Stimulated activated CD4-positive, alpha-beta T cell treated with anti-CD3 and anti-CD28 coated beads, Interleukin-1b, Interleukin-23, amount 100 ng/mL, for 24 hours (primary cell): ENCODE measurements at regions not wholly inside any gene's neighbourhood (a gene's known extent, or its start where the extent isn't known, plus 50 kb on each side); places are given as distances from the start of the nearest gene placed in this dataset.

Source experiments
- DNase-seq, 4 experiments: peaks; one replicate each; pipeline ENCODE4 v3.0.0-alpha.2; 2020; ENCODE audit warnings: low read depth in 4 of 4, low spot score in 1 of 4

DNA sequence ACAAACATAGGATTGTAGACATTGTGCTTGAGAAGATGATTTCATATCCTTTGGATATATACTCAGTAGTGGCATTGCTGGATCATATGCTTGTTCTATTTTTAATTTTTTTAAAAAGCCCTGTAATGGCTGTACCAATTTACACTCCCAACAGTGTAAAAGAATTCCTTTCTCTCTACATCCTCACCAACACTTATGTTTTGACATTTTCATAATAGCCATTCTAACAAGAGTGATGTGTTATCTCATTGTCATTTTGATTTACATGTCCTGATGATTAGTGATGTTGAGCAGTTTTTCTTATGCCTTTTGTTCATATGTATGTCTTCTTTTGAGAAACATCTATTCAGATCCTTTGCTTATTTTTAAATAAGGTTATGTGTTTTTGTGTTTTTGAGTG is 1039.2 kb upstream of the GOT2 start:
- DNase-seq: no peak

DNA sequence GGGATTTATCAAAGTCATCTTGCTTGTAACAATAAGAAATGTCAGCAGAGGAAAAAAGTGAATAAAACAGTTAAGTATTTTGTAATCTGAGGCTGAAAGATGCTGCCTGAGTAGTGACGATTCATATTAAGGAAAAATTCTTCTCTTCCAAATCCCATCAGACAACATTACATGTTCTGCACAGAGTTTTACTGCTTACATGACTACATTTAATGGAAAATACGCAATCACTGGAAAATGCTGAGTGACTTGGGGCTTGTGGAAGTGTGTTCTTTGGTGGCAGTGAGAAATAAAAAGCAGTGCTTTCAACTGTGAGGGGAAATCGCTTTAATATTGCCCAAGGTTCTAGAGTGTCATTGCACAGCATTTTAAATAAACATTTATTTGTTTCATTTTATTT is 1025.2 kb upstream of the GOT2 start:
- DNase-seq: no peak

DNA sequence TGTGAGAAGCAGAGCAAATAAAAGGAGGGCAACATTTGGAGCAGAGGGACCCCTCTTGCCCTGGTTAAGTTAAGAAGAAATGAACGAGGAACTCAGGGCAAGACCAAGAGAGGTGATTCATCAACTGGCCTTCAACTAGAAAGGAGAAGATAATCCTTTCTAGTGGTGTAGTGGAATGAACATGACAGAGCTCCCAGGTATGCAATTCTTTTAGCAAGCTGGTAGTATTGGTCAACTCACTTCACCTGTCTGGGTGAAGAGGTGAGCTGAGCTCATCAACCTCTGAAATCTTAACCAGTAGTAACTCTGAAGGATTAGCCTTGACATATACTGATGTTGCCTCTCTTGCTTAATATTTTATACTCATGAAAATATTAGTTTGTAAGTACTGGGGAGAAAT is 1024.7 kb upstream of the GOT2 start:
- no peak for DNase-seq

DNA sequence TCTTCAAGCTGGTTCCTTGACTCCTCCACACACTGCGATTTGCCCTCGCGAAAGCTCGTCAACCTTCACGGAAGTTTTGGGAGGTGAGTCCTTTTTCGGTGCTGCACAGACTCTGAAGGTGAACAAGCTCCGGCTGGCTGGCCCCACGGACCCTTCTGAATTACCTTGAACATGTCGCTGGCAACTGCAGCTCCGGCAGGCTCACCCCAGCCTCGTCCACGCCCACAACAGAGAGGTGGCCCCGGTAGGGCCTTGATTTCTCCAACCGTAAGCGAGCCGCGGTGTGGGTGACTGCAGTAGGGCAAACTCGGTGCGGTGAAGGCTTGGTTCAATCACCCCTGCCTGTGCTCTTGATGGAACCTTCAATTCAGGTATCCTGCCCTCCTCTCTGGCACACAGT is 1020.7 kb upstream of the GOT2 start:
- no peak for DNase-seq

DNA sequence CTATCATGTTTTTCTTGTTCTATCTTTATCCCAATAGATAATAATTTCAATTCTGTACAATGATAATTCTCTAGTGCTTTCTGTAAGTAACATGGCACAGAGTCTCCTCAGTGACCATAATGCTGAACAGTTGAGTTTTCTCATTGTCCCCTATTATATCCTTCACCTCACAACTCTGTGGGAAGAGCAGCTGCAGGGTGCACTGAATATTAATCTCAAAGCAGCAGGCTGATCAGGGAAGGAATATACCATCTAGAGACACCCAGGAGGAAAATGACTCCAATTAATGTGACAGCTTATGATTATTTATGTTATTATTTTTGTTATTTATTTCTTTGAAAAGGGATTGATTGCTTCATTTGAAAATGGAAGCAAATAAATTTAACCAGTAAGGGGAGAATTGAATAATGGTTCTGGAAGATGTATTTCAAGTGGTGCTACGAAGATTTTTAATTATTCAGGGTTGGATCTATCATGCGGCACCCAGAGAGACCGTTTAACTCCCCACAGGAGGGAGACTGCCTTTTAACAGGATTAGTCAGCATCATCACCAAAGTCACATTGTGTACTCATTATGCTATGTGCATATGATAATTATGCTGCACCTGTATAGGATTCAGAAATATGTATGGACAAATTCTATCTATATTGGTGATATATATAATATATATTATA is 1015.7 kb upstream of the GOT2 start:
- DNase-seq: no peak

DNA sequence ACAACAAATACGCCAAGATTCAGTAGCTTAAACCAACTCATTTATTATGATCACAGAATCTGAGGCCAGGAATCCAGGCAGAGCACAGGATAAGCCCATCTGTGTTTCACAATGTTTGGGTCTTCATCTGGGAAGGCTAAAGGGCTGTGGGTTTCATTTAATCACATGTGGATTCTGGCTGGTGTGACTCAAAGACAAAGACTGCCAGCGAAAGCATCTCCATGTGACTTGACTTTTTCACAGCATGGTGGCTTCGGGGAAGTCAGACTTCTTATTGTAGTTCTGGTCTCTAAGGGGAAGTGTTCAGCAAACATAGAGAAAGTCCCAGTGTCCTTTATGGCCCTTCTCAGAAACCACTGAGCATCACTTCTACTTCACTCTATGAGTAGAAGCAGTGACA is 1014.4 kb upstream of the GOT2 start:
- DNase-seq: no peak

DNA sequence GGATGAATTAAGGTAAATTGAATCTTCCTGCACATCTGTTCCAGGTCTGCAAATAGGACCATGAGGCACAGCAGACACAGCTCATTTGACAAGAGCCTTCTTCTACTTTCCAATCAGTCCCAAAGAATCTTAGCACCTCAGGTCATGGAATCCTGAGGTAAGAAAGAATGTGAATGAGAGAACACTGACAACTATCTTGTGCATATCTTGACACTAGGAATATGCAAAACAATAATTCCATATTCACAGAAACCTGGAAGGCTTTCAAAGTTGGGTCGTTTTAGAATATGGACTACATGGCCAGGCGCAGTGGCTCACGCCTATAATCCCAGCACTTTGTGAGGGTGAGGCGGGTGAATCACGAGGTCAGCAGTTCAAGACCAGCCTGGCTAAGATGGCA is 1009.4 kb upstream of the GOT2 start:
- no peak for DNase-seq

DNA sequence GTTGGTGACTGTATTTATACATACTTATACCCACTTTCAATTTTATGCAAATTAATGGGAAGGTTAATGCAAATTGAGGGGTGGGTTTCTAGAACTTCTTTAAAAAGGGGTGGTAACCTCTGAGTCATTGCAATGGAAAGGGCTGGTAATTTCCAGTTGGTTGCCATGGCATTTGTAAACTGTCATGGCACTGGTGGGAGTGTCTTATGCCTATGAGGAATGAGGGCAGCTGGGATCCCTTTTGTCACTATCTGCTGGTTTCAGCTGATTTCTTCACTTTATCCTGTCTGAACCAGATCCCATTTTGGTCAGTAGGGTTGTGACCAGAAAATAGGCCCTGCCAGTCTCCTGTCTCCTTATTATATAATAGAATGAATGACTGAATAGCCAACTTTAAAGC is 1006.7 kb upstream of the GOT2 start:
- no peak for DNase-seq

DNA sequence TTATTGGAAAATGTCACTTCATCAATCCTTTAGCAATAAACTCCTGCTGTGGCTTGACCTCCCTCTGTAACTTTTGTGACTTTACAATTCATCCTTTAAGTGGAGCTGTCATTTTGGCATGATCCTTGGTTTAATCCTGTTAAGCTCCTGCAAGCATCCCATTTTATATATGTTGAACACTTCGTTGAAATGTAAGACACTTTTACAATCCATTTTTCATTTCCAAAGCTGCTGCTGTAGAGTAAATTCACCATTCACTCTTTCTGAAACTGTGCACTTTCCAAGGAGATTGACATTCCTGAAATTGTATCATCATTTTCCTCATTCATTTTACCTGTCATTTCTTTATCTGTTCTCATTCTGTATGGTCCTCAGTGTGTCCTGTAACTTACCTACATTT is 1003.2 kb upstream of the GOT2 start:
- DNase-seq: no peak

DNA sequence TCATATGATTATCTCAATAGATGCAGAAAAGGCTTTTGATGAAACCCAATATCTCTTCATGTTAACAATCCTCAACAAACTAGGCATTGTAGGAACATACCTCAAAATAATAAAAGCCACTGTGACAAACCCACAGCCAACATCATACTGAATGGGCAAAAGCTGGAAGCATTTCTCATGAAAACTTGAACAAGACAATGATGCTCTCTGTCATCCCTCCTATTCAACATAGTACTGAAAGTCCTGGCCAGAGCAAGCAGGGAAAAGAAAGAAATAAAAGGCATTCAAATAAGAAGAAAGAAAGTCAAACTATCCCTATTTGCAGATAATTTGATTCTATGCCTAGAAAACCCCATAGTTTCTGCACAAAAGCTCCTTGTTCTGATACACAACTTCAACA is 999.2 kb upstream of the GOT2 start:
- no peak for DNase-seq

DNA sequence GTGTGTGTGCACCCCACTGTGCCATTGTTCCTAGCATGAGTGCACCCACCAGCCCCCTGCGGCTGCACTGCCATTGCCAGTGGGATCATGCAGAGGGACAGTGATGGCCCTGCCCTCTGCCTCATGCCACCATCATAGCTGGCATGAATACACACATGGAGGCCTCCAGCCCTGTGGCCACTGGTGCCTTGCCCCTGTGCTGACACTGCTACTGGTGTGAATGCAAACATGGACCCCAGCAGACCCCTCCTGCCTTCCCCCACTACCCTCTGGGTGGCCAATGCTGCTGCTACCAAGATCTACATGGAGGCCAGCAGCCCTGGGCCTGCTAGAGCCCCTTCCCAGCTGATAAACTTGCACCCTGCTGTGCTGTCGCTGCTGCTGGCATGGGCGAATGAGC is 995.5 kb upstream of the GOT2 start:
- no peak for DNase-seq

DNA sequence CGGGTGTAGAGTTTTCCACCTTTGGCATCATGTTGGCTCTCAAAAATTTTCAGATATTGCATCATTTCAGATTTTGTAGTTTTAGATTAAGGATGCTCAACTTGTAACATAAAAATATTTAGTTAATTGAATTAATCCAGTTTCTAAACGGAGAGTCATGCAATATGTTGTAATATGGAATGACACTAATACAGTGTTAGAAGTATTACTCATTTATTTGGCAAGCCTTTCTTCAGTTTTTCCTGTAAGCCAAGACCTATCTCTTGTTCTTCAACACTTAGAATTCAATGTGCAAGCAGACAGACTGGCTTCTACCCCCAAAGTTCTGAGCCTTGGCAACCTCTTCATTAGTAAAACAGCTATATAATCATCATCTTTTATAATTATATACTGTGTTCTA is 985.0 kb upstream of the GOT2 start:
- no peak for DNase-seq

DNA sequence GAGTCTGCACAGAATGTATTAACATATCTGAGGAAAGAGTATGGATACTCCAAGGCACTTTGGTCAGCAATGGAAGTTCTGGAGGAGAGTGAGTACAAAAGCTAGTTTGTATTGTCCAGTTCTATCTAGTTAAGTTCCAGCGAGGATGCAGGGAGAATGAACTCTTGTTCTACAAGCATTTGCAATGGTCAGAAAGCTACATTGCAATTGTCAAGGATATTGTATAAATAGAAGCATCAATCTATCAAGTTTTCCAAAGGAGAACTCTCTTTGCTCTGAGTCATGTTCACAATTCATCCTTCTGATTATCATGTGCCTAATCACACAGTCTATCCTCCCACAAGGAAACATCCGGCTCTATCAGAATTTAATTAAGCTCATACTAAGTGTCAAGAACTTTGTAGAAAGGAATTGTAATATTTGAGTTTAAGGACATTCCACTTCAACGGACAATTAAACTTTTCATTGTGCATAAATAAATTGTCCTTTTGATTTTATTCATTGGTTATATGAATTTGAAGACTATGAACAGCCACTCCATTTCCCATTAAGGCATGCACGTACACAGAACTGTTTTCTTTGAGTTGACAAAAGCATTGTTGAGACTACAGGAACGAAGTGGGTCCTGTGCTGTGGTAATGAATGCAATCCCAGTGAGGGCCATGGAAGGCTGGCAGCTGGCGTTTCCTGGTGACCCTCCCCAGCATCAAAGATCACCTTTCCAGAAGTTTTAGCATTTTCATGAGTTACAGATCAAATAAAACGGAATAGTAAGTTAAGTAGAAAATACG is 973.5 kb upstream of the GOT2 start:
- no peak for DNase-seq

DNA sequence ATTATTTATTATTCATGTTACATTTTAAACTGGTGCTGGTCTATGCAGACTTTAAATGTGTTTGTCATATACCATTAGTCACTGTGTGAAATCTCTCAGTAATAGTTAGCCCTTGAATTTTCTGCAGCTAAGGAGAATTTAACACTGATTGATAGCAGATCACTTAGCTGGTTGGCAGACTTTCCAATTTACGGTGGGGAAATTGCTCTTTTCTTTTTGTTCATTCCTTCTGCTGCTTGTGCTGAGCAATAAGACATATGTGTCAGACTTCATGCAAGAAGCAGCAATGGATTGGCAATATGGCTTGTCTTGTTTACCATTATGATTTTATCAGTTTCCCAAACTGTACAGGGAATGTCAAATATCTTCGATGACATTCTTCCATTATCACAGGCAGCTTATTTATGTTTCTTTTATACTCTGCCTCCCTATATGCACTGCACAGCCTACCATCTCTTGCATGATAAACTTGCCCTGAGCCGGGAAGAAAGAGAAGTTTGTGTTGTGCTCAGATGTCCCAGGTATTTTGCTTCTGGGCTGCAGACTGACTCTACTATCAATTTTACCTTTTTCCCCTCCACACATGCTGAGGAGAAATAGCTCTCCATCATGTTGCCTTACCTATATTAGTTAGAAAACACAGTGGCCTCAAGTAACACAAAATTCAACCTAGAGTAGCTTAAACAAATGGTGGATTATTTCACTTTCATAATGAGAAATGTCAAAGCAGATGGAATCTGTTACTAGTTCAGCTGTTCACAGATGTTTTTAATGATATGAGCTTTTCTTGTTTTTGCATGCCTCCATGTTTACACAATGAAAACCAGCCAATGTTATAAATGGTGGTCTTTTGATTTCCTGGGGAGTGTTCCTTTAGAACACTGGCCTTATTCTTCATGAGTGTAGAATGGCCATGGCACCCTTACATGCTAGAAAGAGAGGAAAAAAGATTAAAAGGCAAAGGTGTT is 968.1 kb upstream of the GOT2 start:
- no peak for DNase-seq

DNA sequence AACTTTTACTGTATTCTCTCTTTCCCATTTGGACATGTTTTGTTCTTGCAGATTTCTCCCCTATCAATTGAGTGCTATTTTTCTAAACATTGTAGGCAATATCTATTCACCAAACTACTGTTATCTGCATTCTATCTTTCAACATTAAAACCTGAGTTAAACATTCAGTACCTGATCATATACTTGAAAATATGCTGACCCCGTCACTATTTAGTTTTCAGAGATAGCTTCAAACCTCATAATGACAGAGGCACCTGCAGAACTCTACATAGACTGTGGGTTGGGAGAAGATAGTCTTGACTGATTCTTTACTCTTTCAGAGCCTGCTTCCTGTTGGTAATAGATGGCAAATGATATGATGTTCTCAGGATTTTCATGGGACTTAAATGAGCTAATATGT is 965.7 kb upstream of the GOT2 start:
- DNase-seq: no peak

DNA sequence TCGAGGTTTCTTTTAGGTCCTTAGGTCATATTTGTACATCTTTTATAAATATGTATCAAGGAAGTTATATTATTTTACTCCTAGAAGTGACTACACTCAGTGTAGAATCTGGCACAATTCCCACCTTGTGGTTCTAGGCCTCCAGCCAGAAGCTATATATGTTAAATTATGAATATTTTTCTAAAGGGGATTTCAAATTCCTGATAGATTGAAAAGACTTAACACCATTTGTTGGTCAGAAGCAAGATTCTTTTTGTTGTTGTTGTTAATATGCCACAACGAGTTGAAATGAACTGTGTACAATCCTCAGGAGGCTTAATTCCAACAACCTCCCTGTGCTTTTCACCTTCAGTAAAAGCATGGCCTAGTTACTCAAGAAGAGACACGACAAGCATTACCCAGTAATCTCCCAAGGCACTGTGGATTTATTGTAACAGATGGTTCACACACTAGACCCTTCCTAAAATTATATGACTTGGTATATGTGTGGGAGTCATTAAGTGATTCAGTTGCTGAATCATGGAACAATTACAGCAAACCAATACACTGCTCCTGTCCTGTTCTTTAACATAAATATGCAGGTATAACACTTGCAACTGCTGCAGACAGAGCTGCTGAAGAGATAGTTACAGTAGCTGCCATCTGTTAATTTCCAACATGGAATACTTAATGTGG is 964.4 kb upstream of the GOT2 start:
- no peak for DNase-seq

DNA sequence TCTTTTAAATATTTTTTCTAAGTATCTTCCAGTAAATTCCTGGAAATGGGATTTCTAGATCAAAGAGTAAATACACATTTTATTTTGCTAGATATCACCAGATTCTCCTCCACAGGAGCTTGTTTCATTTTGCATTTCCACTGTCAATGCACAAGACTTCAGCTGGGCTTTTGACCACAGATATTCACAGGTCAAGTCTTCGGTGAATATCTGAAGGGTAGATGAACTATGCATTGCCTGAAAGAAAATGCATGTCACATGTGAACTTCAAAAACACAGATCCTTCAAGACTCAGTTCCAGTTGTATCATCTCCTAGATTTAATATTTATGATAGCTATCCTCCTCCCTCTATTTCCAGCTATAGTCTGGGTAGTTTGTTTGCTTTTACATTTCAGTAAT is 963.6 kb upstream of the GOT2 start:
- no peak for DNase-seq

DNA sequence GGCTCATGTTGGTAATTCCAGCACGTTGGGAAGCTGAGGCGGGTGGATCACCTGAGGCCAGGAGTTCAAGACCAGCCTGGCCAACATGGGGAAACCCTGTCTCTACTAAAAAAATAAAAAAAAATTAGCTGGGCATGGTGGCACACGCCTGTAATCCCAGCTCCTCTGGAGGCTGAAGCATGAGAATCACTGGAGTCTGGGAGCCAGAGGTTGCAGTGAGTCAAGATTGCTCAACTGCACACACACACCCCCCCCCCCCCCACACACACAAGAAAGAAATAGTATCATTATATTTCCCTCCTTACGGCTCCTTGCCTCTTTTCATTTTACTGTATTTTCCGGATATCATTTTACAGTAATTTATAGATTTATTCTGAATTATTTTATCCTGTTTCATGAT is 963.1 kb upstream of the GOT2 start:
- no peak for DNase-seq

DNA sequence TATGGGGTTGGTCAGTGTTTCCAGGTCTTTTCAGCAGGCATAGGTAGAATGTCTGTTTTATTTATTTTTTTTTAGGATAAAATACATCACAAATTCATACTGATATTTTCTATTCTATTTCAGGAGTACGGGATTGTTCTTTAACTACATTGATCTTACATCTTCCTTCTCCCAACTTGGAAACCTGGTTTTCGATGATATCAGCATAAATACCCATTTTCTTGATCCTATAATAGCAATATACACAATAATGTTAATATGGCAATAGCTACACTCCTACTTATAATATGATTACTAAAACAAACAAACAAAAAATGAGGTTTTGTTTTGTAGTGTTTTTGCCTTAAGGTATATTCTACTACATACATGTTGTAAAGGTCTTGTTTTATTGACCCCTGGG is 962.4 kb upstream of the GOT2 start:
- DNase-seq: no peak

DNA sequence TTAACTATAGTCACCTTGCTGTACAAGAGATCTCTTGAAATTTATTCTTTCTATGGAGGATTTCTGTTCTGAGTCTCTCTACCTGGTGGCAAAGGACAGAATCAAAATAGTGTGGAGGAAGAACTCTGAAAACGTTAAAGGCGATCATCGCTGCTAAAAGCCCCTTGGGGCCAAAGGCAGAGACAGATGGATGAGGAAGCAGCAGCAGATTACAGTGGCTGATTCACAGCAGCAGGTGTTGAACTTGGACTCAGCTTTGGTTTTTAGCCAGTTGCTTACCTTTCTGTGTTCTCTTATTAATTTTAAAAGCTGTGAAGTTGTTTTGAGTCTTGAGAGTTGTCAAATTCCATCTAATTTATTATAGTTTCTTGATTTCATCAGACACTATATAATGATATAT is 956.1 kb upstream of the GOT2 start:
- DNase-seq: no peak

DNA sequence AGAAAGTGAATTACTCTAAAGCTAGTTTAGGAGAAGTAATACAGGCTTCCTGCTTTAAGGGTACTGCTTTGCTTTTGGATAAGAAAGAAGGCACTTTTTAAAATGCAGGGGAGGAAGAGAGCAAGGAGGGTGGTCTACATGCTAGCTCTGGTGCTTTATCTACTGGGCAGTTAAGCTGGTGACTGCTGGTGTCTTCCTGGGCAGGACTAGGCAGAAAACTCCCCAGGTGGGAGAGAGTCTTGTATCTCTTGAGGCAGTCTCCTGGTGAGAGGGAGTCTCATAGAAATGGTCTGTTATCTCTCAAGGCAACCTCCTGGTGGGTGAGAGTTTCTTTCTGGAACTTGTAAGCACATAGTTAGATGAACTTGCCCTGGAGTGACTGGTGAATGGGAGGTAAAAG is 953.9 kb upstream of the GOT2 start:
- no peak for DNase-seq
